HFF-Myc (cell line): ENCODE measurements at regions not wholly inside any gene's neighbourhood (a gene's known extent, or its start where the extent isn't known, plus 50 kb on each side); places are given as distances from the start of the nearest gene placed in this dataset.

Experiments used
- DNase-seq: peaks from one replicate; pipeline ENCODE4 v3.0.0-alpha.2; 2011; ENCODE audit warnings: low read depth; ENCODE audit errors: extremely low read depth
- H3K4me3 ChIP-seq: replicated peaks from 2 replicates; pipeline ENCODE4 v1.5.1; 2011; ENCODE audit warnings: low read depth, mild to moderate bottlenecking, control low read depth, low read length
- CTCF ChIP-seq: IDR thresholded peaks from 2 replicates; pipeline ENCODE4 v1.5.1; 2012; ENCODE audit warnings: mild to moderate bottlenecking, low read depth, low read length, control low read depth; ENCODE audit errors: missing control alignments

GRCh38 chr20:17872959-17873358, 95.6 kb downstream of the SNX5 start:
- TF ChIP-seq CTCF: no peak
- no peak overlapping the region for H3K4me3 ChIP-seq
- DNase-seq: no peak

- DNase-seq: no peak
- TF ChIP-seq CTCF: no peak
- no peak overlapping the region for H3K4me3 ChIP-seq
Observed at GRCh38 chr20:17872434-17872833, 96.2 kb downstream of the SNX5 start.

GRCh38 chr20:17871886-17872285, 96.7 kb downstream of the SNX5 start:
- DNase-seq: no peak
- no peak for TF ChIP-seq CTCF
- H3K4me3 ChIP-seq: no peak overlapping the region

GRCh38 chr20:17871181-17871580, 97.4 kb downstream of the SNX5 start:
- H3K4me3 ChIP-seq: no peak overlapping the region
- no peak for TF ChIP-seq CTCF
- no peak for DNase-seq

GRCh38 chr20:17870086-17870740, 98.4 kb downstream of the SNX5 start:
- TF ChIP-seq CTCF: no peak
- DNase-seq: no peak
- no peak overlapping the region for H3K4me3 ChIP-seq

GRCh38 chr20:17869295-17869994, 99.1 kb downstream of the SNX5 start:
- no peak for TF ChIP-seq CTCF
- no peak for DNase-seq
- H3K4me3 ChIP-seq: no peak overlapping the region

GRCh38 chr20:17868700-17869231, 99.8 kb downstream of the SNX5 start:
- H3K4me3 ChIP-seq: no peak overlapping the region
- DNase-seq: no peak
- no peak for TF ChIP-seq CTCF
